Caco-2 (cell line): ENCODE measurements at regions not wholly inside any gene's neighbourhood (a gene's known extent, or its start where the extent isn't known, plus 50 kb on each side); places are given as distances from the start of the nearest gene placed in this dataset.

Experiments
- BruUV-seq: library from RNA; stranded (reverse); fragments of 400-500 nt; replicated peaks from 2 replicates; lab custom pipeline; 2021; lab: Mats Ljungman, UMichigan
- CTCF ChIA-PET: fragments of 300-600 bp; sonication (Branson Sonifier 250); formaldehyde crosslinking; loops from one replicate; lab custom pipeline; 2022; ENCODE audit warnings: antibody characterized with exemption; lab: Charles Lee
- POLR2A ChIA-PET: fragments of 300-600 bp; sonication (Branson Sonifier 250); formaldehyde crosslinking; loops from one replicate; lab custom pipeline; 2022; ENCODE audit warnings: antibody characterized with exemption; lab: Charles Lee
- DNase-seq, 2 experiments: peaks; one replicate each; pipeline versions ENCODE4 v3.0.0 to v3.0.0-alpha.2; 2020 to 2022
- H3K27me3 ChIP-seq: replicated peaks from 2 replicates; pipeline ENCODE4 v1.6.0; 2011; ENCODE audit warnings: low read length; ENCODE audit not compliant: control insufficient read depth, insufficient read depth
- H3K36me3 ChIP-seq: 2 replicates; pipeline ENCODE4 v1.5.1; 2011; ENCODE audit warnings: low read length; ENCODE audit not compliant: control insufficient read depth, insufficient read depth
- H3K4me1 ChIP-seq: fragments of 250-450 bp; sonication (Bioruptor Pico); 2 replicates; pipeline ENCODE4 v1.5.1; 2020; ENCODE audit warnings: mild to moderate bottlenecking
- H3K4me3 ChIP-seq: 2 replicates; pipeline ENCODE4 v1.5.1; 2011; ENCODE audit warnings: low read depth, mild to moderate bottlenecking, control low read depth, low read length
- H3K9me3 ChIP-seq: fragments of 250-450 bp; sonication (Bioruptor Pico); 2 replicates; pipeline ENCODE4 v1.5.1; 2020; ENCODE audit warnings: mild to moderate bottlenecking, moderate library complexity
- H3K27ac Mint-ChIP-seq: one replicate; pipeline ENCODE4 v1.8.0; 2022; ENCODE audit warnings: mixed read lengths; ENCODE audit not compliant: unreplicated experiment
- H3K27me3 Mint-ChIP-seq: one replicate; pipeline ENCODE4 v1.8.0; 2022; ENCODE audit warnings: mixed read lengths; ENCODE audit not compliant: insufficient read depth, unreplicated experiment
- H3K36me3 Mint-ChIP-seq: one replicate; pipeline ENCODE4 v1.8.0; 2022; ENCODE audit warnings: mild to moderate bottlenecking, mixed read lengths; ENCODE audit not compliant: insufficient read depth, unreplicated experiment
- H3K4me1 Mint-ChIP-seq: one replicate; pipeline ENCODE4 v1.8.0; 2022; ENCODE audit warnings: low read depth, mixed read lengths; ENCODE audit not compliant: unreplicated experiment
- H3K4me3 Mint-ChIP-seq: one replicate; pipeline ENCODE4 v1.8.0; 2022; ENCODE audit warnings: mild to moderate bottlenecking, moderate library complexity, mixed read lengths; ENCODE audit not compliant: unreplicated experiment
- H3K9me3 Mint-ChIP-seq: one replicate; pipeline ENCODE4 v1.8.0; 2022; ENCODE audit warnings: mixed read lengths; ENCODE audit not compliant: unreplicated experiment
- CTCF ChIP-seq, 2 experiments: fragments of 200-600 bp in 1 of 2; IDR thresholded peaks; 1 replicate in 1 of 2; 2 replicates in 1 of 2; pipeline versions ENCODE4 v1.5.1 to v1.8.0; 2011 to 2022; ENCODE audit warnings: antibody characterized with exemption in 1 of 2, control low read depth in 1 of 2, inconsistent platforms in 1 of 2, low read depth in 1 of 2, low read length in 1 of 2, mild to moderate bottlenecking in 1 of 2, moderate library complexity in 1 of 2; ENCODE audit not compliant: insufficient read depth in 1 of 2, severe bottlenecking in 1 of 2, unreplicated experiment in 1 of 2
- intact Hi-C: fragments of 100-400 bp; cut with micrococcal nuclease; formaldehyde crosslinking; loops from one replicate; pipeline ENCODE4 v1.10.0; 2022; ENCODE audit not compliant: unreplicated experiment

DNA sequence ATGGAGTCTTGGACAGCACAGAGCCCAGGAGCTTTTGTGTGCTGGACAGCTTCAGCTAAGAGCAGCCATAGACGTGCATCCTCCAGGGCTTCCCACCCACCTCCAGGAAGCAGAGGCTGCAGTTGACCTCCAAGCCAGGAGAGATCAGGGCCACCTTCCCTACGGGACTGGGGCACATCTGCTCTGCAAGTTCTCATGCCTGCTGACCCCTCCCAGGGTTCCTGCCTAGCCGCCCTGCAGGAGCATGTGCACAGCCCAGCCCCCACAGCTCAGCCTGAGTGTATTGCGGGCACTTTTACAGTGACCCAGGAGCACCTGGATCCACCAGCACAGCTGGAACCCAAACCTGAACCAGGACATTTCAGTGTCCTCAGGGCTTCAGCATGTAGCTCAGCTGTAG, 915.2 kb downstream of the RPS29 start:
- no TSS peak for BruUV-seq
- H3K36me3 Mint-ChIP-seq: no peaks in the 10 kb centered on the region
- POLR2A ChIA-PET: no interaction called here
- CTCF ChIA-PET: no interaction called here
- peaks cover 6% of the 10 kb centered on the region for H3K27me3 Mint-ChIP-seq
- H3K9me3 ChIP-seq: no peaks in the 10 kb centered on the region
- no peak overlapping the region for H3K4me3 Mint-ChIP-seq
- no peaks in the 10 kb centered on the region for H3K4me1 ChIP-seq
- no peaks in the 10 kb centered on the region for H3K36me3 ChIP-seq
- H3K9me3 Mint-ChIP-seq: no peaks in the 10 kb centered on the region
- intact Hi-C loops: no loop called here
- H3K4me1 Mint-ChIP-seq: no peaks in the 10 kb centered on the region
- no peak overlapping the region for H3K4me3 ChIP-seq
- H3K27ac Mint-ChIP-seq: no peak overlapping the region
- DNase-seq: no peak
- H3K27me3 ChIP-seq: no peaks in the 10 kb centered on the region
- no peak for TF ChIP-seq CTCF (IDR thresholded peaks at IDR 0.05; ENCODE audit: insufficient read depth in 1 of 2, low read depth in 1 of 2, low read length in 1 of 2, severe bottlenecking in 1 of 2, unreplicated experiment in 1 of 2)

DNA sequence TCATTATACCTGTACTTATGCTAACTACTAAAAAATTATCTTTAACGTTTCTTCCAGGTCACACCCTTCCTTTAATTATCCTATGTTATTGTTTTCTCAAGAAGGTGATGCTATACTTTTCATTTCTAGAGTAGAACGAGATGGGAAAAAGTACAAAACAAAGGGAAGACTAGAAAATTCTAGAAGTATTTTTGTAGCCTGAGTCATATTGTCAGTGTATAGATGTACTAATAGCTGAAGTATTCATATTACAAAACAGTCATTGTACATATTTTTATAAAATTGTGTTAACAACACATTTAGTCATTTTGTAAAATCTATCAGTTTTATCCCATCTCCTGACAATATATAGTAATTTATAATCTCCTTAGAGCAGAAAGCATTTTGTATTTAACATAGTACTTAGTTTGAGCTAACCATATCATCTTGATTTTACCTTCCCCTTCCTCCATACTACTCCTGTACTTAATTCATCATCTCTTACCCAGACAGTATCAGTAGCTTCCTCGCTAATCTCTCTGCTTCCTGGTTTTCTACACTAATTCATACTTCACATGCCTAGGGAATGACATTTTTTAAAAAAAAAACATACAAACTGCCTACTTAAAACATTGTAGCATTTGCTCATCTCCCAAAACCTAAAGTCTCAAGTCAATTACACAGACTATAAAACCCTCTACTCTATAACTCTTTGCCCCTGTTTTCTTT, 920.9 kb downstream of the RPS29 start:
- Mint-ChIP-seq H3K4me1 (no peaks in the 10 kb centered on the region), H3K4me3 (no peak overlapping the region), H3K27me3 (peaks cover 6% of the 10 kb centered on the region), H3K27ac (no peak overlapping the region), H3K9me3 (no peaks in the 10 kb centered on the region), H3K36me3 (no peaks in the 10 kb centered on the region)
- no peaks in the 10 kb centered on the region for H3K36me3 ChIP-seq
- CTCF ChIA-PET: no interaction called here
- DNase-seq: no peak
- H3K9me3 ChIP-seq: peaks cover 10% of the 10 kb centered on the region; the same call in 1 of the 2 replicates
- intact Hi-C loops: no loop called here
- no TSS peak for BruUV-seq
- no peak overlapping the region for H3K4me3 ChIP-seq
- no peaks in the 10 kb centered on the region for H3K4me1 ChIP-seq
- POLR2A ChIA-PET: no interaction called here
- no peaks in the 10 kb centered on the region for H3K27me3 ChIP-seq
- no peak for TF ChIP-seq CTCF (IDR thresholded peaks at IDR 0.05; ENCODE audit: insufficient read depth in 1 of 2, low read depth in 1 of 2, low read length in 1 of 2, severe bottlenecking in 1 of 2, unreplicated experiment in 1 of 2)

GRCh38 chr14:48643241-48643640, 942.9 kb downstream of the RPS29 start:
- no peaks in the 10 kb centered on the region for H3K9me3 Mint-ChIP-seq
- no peaks in the 10 kb centered on the region for H3K36me3 Mint-ChIP-seq
- no peaks in the 10 kb centered on the region for H3K36me3 ChIP-seq
- intact Hi-C loops: no loop called here
- no peaks in the 10 kb centered on the region for H3K27me3 ChIP-seq
- CTCF ChIA-PET: no interaction called here
- no peak overlapping the region for H3K4me3 ChIP-seq
- no TSS peak for BruUV-seq
- TF ChIP-seq CTCF (IDR thresholded peaks at IDR 0.05; ENCODE audit: insufficient read depth in 1 of 2, low read depth in 1 of 2, low read length in 1 of 2, severe bottlenecking in 1 of 2, unreplicated experiment in 1 of 2): no peak
- H3K4me1 ChIP-seq: no peaks in the 10 kb centered on the region
- H3K4me3 Mint-ChIP-seq: no peak overlapping the region
- POLR2A ChIA-PET: no interaction called here
- H3K27ac Mint-ChIP-seq: no peak overlapping the region
- DNase-seq: no peak
- no peaks in the 10 kb centered on the region for H3K4me1 Mint-ChIP-seq
- peaks cover 2% of the 10 kb centered on the region for H3K27me3 Mint-ChIP-seq
- no peaks in the 10 kb centered on the region for H3K9me3 ChIP-seq
